Gastroesophageal sphincter (tissue), 4 donors: ENCODE measurements at regions not wholly inside any gene's neighbourhood (a gene's known extent, or its start where the extent isn't known, plus 50 kb on each side); places are given as distances from the start of the nearest gene placed in this dataset.

ENCODE experiments used
- ATAC-seq: fragments of 150-250 bp; one replicate; pipeline ENCODE4 v1.9.1; 2016; ENCODE audit warnings: mild to moderate bottlenecking, moderate library complexity
- H3K27ac ChIP-seq, 4 donors: fragments of 200-600 bp; sonication (generic) in 3 of 4; 1 replicate in 3 of 4; 2 replicates in 1 of 4; pipeline ENCODE4 v1.5.1; 2016 to 2019
- H3K27me3 ChIP-seq: fragments of 200-600 bp; sonication (generic); one replicate; pipeline ENCODE4 v1.5.1; 2019
- H3K36me3 ChIP-seq, 2 donors: fragments of 200-600 bp; sonication (generic); one replicate each; pipeline ENCODE4 v1.5.1; 2019; ENCODE audit warnings: control low read depth in 1 of 2
- H3K4me1 ChIP-seq, 3 donors: fragments of 200-600 bp; sonication (generic); 1 replicate in 2 of 3; 2 replicates in 1 of 3; pipeline ENCODE4 v1.5.1; 2016 to 2019; ENCODE audit warnings: control low read depth in 2 of 3
- H3K4me3 ChIP-seq, 2 donors: fragments of 200-600 bp; sonication (generic); one replicate each; pipeline ENCODE4 v1.5.1; 2019; ENCODE audit warnings: mild to moderate bottlenecking in 1 of 2, moderate library complexity in 1 of 2
- H3K9me3 ChIP-seq, 3 donors: fragments of 200-600 bp; sonication (generic); one replicate each; pipeline ENCODE4 v1.5.1; 2017 to 2019; ENCODE audit warnings: control low read depth in 2 of 3
- CTCF ChIP-seq, 4 experiments: fragments of 200-600 bp in 2 of 4; fragments of 450-650 bp in 2 of 4; sonication (generic) in 1 of 4; IDR thresholded peaks; one replicate each; pipeline ENCODE4 v1.5.1; 2017 to 2019; ENCODE audit warnings: antibody characterized with exemption in 4 of 4, mild to moderate bottlenecking in 2 of 4, moderate library complexity in 2 of 4
- EP300 ChIP-seq: sonication (generic); formaldehyde crosslinking; IDR thresholded peaks from one replicate; pipeline ENCODE4 v1.6.1; 2017; ENCODE audit warnings: antibody characterized with exemption, mild to moderate bottlenecking
- POLR2A ChIP-seq, 2 donors: fragments of 450-650 bp; IDR thresholded peaks; one replicate each; pipeline ENCODE4 v1.6.1; 2017; ENCODE audit warnings: antibody characterized with exemption in 2 of 2, mild to moderate bottlenecking in 2 of 2, moderate library complexity in 1 of 2
- POLR2AphosphoS5 ChIP-seq: sonication (generic); formaldehyde crosslinking; IDR thresholded peaks from one replicate; pipeline ENCODE4 v1.6.1; 2017; ENCODE audit warnings: antibody characterized with exemption
- WGBS, 2 donors: methylation state at CpG; one replicate each; pipeline ENCODE4 v1.1.5; 2018; ENCODE audit warnings: low coverage in 1 of 2; 5-methylcytosine and 5-hydroxymethylcytosine counted together

GRCh38 chr2:14513903-14514302 lies 118.6 kb upstream of the LRATD1 start:
- ATAC-seq: no peak
- 25 to 33% methylated on average over 1 of the region's 1 CpG for WGBS, 2 donors
- no peaks in the 10 kb centered on the region for H3K36me3 ChIP-seq

GRCh38 chr2:14516844-14517243 lies 115.7 kb upstream of the LRATD1 start:
- no peak overlapping the region for H3K27ac ChIP-seq
- ATAC-seq: no peak
- H3K36me3 ChIP-seq: no peaks in the 10 kb centered on the region
- no peaks in the 10 kb centered on the region for H3K27me3 ChIP-seq
- no peak overlapping the region for H3K4me3 ChIP-seq
- H3K4me1 ChIP-seq: no peaks in the 10 kb centered on the region
- WGBS, 2 donors: 57 to 69% methylated on average over 1 of the region's 1 CpG
- TF ChIP-seq POLR2A (IDR thresholded peaks at IDR 0.05): no peak
- H3K9me3 ChIP-seq: no peaks in the 10 kb centered on the region

More at GRCh38 chr2:14513903-14514302, 118.6 kb upstream of the LRATD1 start:
- H3K9me3 ChIP-seq: no peaks in the 10 kb centered on the region
- TF ChIP-seq EP300 (no peak), POLR2A (IDR thresholded peaks at IDR 0.05) (no peak), POLR2AphosphoS5 (no peak), CTCF (IDR thresholded peaks at IDR 0.05) (no peak)
- H3K4me3 ChIP-seq: no peak overlapping the region
- H3K4me1 ChIP-seq: no peaks in the 10 kb centered on the region
- no peaks in the 10 kb centered on the region for H3K27me3 ChIP-seq
- H3K27ac ChIP-seq: no peak overlapping the region

- Histone ChIP-seq H3K4me3 (no peak overlapping the region), H3K27me3 (no peaks in the 10 kb centered on the region), H3K36me3 (no peaks in the 10 kb centered on the region), H3K27ac (no peak overlapping the region), H3K9me3 (no peaks in the 10 kb centered on the region), H3K4me1 (no peaks in the 10 kb centered on the region)
- no peak for ATAC-seq
- no peak for TF ChIP-seq EP300
- TF ChIP-seq POLR2AphosphoS5: no peak
- TF ChIP-seq POLR2A (IDR thresholded peaks at IDR 0.05): no peak
- no peak for TF ChIP-seq CTCF (IDR thresholded peaks at IDR 0.05)
- 84 to 86% methylated on average over 3 to 4 of the region's 4 CpGs for WGBS, 2 donors
Measured at GRCh38 chr2:14517731-14518130, 114.8 kb upstream of the LRATD1 start.

GRCh38 chr2:14520385-14520945 lies 112.1 kb upstream of the LRATD1 start:
- Histone ChIP-seq H3K27ac (no peak overlapping the region), H3K36me3 (no peaks in the 10 kb centered on the region), H3K9me3 (no peaks in the 10 kb centered on the region), H3K27me3 (no peaks in the 10 kb centered on the region), H3K4me3 (no peak overlapping the region), H3K4me1 (no peaks in the 10 kb centered on the region)
- no peak for ATAC-seq
- TF ChIP-seq POLR2AphosphoS5 (no peak), EP300 (no peak), POLR2A (IDR thresholded peaks at IDR 0.05) (no peak), CTCF (IDR thresholded peaks at IDR 0.05) (no peak)
- 76 to 88% methylated on average over 3 to 10 of the region's 10 CpGs for WGBS, 2 donors

GRCh38 chr2:14524041-14524802 lies 108.3 kb upstream of the LRATD1 start:
- 84 to 97% methylated on average over 6 to 7 of the region's 7 CpGs for whole genome bisulfite sequencing, 2 donors
- TF ChIP-seq POLR2A (IDR thresholded peaks at IDR 0.05): no peak
- no peak for TF ChIP-seq EP300
- no peaks in the 10 kb centered on the region for H3K4me1 ChIP-seq
- H3K36me3 ChIP-seq: no peaks in the 10 kb centered on the region
- no peaks in the 10 kb centered on the region for H3K27me3 ChIP-seq
- no peak for ATAC-seq
- no peaks in the 10 kb centered on the region for H3K9me3 ChIP-seq
- no peak overlapping the region for H3K4me3 ChIP-seq
- no peak overlapping the region for H3K27ac ChIP-seq

GRCh38 chr2:14524803-14525080 lies 107.8 kb upstream of the LRATD1 start:
- Histone ChIP-seq H3K27me3 (no peaks in the 10 kb centered on the region), H3K4me3 (no peak overlapping the region), H3K36me3 (no peaks in the 10 kb centered on the region), H3K27ac (no peak overlapping the region), H3K4me1 (no peaks in the 10 kb centered on the region), H3K9me3 (no peaks in the 10 kb centered on the region)
- TF ChIP-seq CTCF (IDR thresholded peaks at IDR 0.05) (no peak), POLR2A (IDR thresholded peaks at IDR 0.05) (no peak), POLR2AphosphoS5 (no peak), EP300 (no peak)
- no peak for ATAC-seq
